Neuron (in vitro differentiated cells): ENCODE measurements at regions not wholly inside any gene's neighbourhood (a gene's known extent, or its start where the extent isn't known, plus 50 kb on each side); places are given as distances from the start of the nearest gene placed in this dataset.

Experiments
- H2AFZ ChIP-seq: one replicate; pipeline ENCODE4 v1.6.1; 2013; ENCODE audit warnings: low read depth, mild to moderate bottlenecking, inconsistent platforms, low read length, moderate library complexity
- H3K27me3 ChIP-seq: one replicate; pipeline ENCODE4 v1.6.1; 2013; ENCODE audit warnings: low read length; ENCODE audit not compliant: insufficient read depth
- H3K36me3 ChIP-seq: one replicate; pipeline ENCODE4 v1.6.1; 2013; ENCODE audit warnings: low read length; ENCODE audit not compliant: insufficient read depth
- H3K4me1 ChIP-seq: one replicate; pipeline ENCODE4 v1.6.1; 2013; ENCODE audit warnings: low read length; ENCODE audit not compliant: insufficient read depth
- H3K4me3 ChIP-seq: 2 replicates; pipeline ENCODE4 v1.5.1; 2013; ENCODE audit warnings: mild to moderate bottlenecking, low read length, moderate library complexity
- H3K9me3 ChIP-seq: one replicate; pipeline ENCODE4 v1.6.1; 2013; ENCODE audit warnings: low read length

- Histone ChIP-seq H3K4me3 (no peak overlapping the region), H3K36me3 (no peaks in the 10 kb centered on the region), H3K27me3 (peaks cover 2% of the 10 kb centered on the region), H2AFZ (no peak overlapping the region), H3K9me3 (no peaks in the 10 kb centered on the region), H3K4me1 (no peaks in the 10 kb centered on the region)
Measured at GRCh38 chr2:138994502-138994901, 214.3 kb upstream of the NXPH2 start.

- Histone ChIP-seq H3K9me3 (no peaks in the 10 kb centered on the region), H3K27me3 (no peaks in the 10 kb centered on the region), H3K36me3 (no peaks in the 10 kb centered on the region), H3K4me1 (no peaks in the 10 kb centered on the region), H3K4me3 (no peak overlapping the region), H2AFZ (no peak overlapping the region)
Measured at GRCh38 chr2:138985881-138986280, 205.7 kb upstream of the NXPH2 start.

GRCh38 chr2:138979131-138979785 is 199.1 kb upstream of the NXPH2 start:
- Histone ChIP-seq H3K4me3 (no peak overlapping the region), H3K4me1 (no peaks in the 10 kb centered on the region), H3K9me3 (no peaks in the 10 kb centered on the region), H3K27me3 (no peaks in the 10 kb centered on the region), H2AFZ (no peak overlapping the region), H3K36me3 (no peaks in the 10 kb centered on the region)

- H3K36me3 ChIP-seq: no peaks in the 10 kb centered on the region
- H3K27me3 ChIP-seq: no peaks in the 10 kb centered on the region
- no peak overlapping the region for H3K4me3 ChIP-seq
- no peaks in the 10 kb centered on the region for H3K9me3 ChIP-seq
- H2AFZ ChIP-seq: no peak overlapping the region
- no peaks in the 10 kb centered on the region for H3K4me1 ChIP-seq
Measured at GRCh38 chr2:138974651-138975050, 194.5 kb upstream of the NXPH2 start.

- Histone ChIP-seq H3K4me3 (no peak overlapping the region), H3K9me3 (no peaks in the 10 kb centered on the region), H3K36me3 (no peaks in the 10 kb centered on the region), H3K27me3 (no peaks in the 10 kb centered on the region), H2AFZ (no peak overlapping the region), H3K4me1 (no peaks in the 10 kb centered on the region)
Measured at GRCh38 chr2:138964418-138964817, 184.2 kb upstream of the NXPH2 start.

- Histone ChIP-seq H3K36me3 (no peaks in the 10 kb centered on the region), H2AFZ (no peak overlapping the region), H3K4me3 (no peak overlapping the region), H3K27me3 (no peaks in the 10 kb centered on the region), H3K9me3 (no peaks in the 10 kb centered on the region), H3K4me1 (no peaks in the 10 kb centered on the region)
Measured at GRCh38 chr2:138962686-138963085, 182.5 kb upstream of the NXPH2 start.

- Histone ChIP-seq H3K9me3 (no peaks in the 10 kb centered on the region), H2AFZ (no peak overlapping the region), H3K4me3 (no peak overlapping the region), H3K27me3 (no peaks in the 10 kb centered on the region), H3K4me1 (no peaks in the 10 kb centered on the region), H3K36me3 (no peaks in the 10 kb centered on the region)
Measured at GRCh38 chr2:138960191-138960590, 180.0 kb upstream of the NXPH2 start.

- Histone ChIP-seq H2AFZ (no peak overlapping the region), H3K36me3 (no peaks in the 10 kb centered on the region), H3K4me3 (no peak overlapping the region), H3K27me3 (no peaks in the 10 kb centered on the region), H3K4me1 (no peaks in the 10 kb centered on the region), H3K9me3 (no peaks in the 10 kb centered on the region)
Measured at GRCh38 chr2:138959031-138959430, 178.8 kb upstream of the NXPH2 start.

- no peaks in the 10 kb centered on the region for H3K4me1 ChIP-seq
- no peaks in the 10 kb centered on the region for H3K27me3 ChIP-seq
Measured at GRCh38 chr2:138956116-138956515, 175.9 kb upstream of the NXPH2 start.

GRCh38 chr2:138950486-138950885 is 170.3 kb upstream of the NXPH2 start:
- Histone ChIP-seq H3K27me3 (no peaks in the 10 kb centered on the region), H3K9me3 (no peaks in the 10 kb centered on the region), H3K4me3 (no peak overlapping the region), H3K36me3 (no peaks in the 10 kb centered on the region), H2AFZ (no peak overlapping the region), H3K4me1 (no peaks in the 10 kb centered on the region)

More at GRCh38 chr2:138956116-138956515, 175.9 kb upstream of the NXPH2 start:
- Histone ChIP-seq H3K36me3 (no peaks in the 10 kb centered on the region), H2AFZ (no peak overlapping the region), H3K9me3 (no peaks in the 10 kb centered on the region), H3K4me3 (no peak overlapping the region)

- Histone ChIP-seq H3K36me3 (no peaks in the 10 kb centered on the region), H3K27me3 (no peaks in the 10 kb centered on the region), H3K9me3 (no peaks in the 10 kb centered on the region), H3K4me1 (no peaks in the 10 kb centered on the region), H3K4me3 (no peak overlapping the region), H2AFZ (no peak overlapping the region)
Measured at GRCh38 chr2:138949517-138949916, 169.3 kb upstream of the NXPH2 start.

GRCh38 chr2:138948070-138948539 is 167.9 kb upstream of the NXPH2 start:
- Histone ChIP-seq H3K4me3 (no peak overlapping the region), H3K4me1 (no peaks in the 10 kb centered on the region), H3K9me3 (no peaks in the 10 kb centered on the region), H3K27me3 (no peaks in the 10 kb centered on the region), H2AFZ (no peak overlapping the region), H3K36me3 (no peaks in the 10 kb centered on the region)

- no peaks in the 10 kb centered on the region for H3K36me3 ChIP-seq
Measured at GRCh38 chr2:138943470-138943869, 163.3 kb upstream of the NXPH2 start.

GRCh38 chr2:138942466-138942865 is 162.3 kb upstream of the NXPH2 start:
- H3K4me1 ChIP-seq: no peaks in the 10 kb centered on the region
- no peak overlapping the region for H3K4me3 ChIP-seq
- no peak overlapping the region for H2AFZ ChIP-seq
- no peaks in the 10 kb centered on the region for H3K36me3 ChIP-seq
- H3K27me3 ChIP-seq: no peaks in the 10 kb centered on the region
- H3K9me3 ChIP-seq: no peaks in the 10 kb centered on the region

More at GRCh38 chr2:138943470-138943869, 163.3 kb upstream of the NXPH2 start:
- Histone ChIP-seq H3K9me3 (no peaks in the 10 kb centered on the region), H2AFZ (no peak overlapping the region), H3K27me3 (no peaks in the 10 kb centered on the region), H3K4me1 (no peaks in the 10 kb centered on the region), H3K4me3 (no peak overlapping the region)
